HCT116 (cell line): ENCODE measurements at regions not wholly inside any gene's neighbourhood (a gene's known extent, or its start where the extent isn't known, plus 50 kb on each side); places are given as distances from the start of the nearest gene placed in this dataset.

Source experiments
- ELF1 ChIP-seq: IDR thresholded peaks from 2 replicates; pipeline ENCODE4 v1.6.1; 2012; ENCODE audit warnings: low read depth, borderline replicate concordance
- POLR2AphosphoS5 ChIP-seq: IDR thresholded peaks from 2 replicates; pipeline ENCODE4 v1.6.1; 2011; ENCODE audit warnings: mild to moderate bottlenecking, low read depth, low read length, moderate library complexity
- TF ChIP-seq, protein P1 (sequence below): IDR thresholded peaks from 2 replicates; pipeline ENCODE4 v1.6.1; 2012
- TF ChIP-seq, protein P2 (sequence below), 3 experiments: fragments of 200-600 bp in 1 of 3; sonication (generic) in 1 of 3; IDR thresholded peaks in 2 of 3; conservative IDR thresholded peaks in 1 of 3; 2 replicates each; pipeline ENCODE4 v1.5.1; 2012 to 2017; ENCODE audit warnings: low read depth in 2 of 3, low read length in 2 of 3, antibody characterized with exemption in 1 of 3, borderline replicate concordance in 1 of 3, control low read depth in 1 of 3, mild to moderate bottlenecking in 1 of 3, mixed read lengths in 1 of 3, mixed run types in 1 of 3, moderate library complexity in 1 of 3; ENCODE audit not compliant: insufficient read depth in 1 of 3

DNA sequence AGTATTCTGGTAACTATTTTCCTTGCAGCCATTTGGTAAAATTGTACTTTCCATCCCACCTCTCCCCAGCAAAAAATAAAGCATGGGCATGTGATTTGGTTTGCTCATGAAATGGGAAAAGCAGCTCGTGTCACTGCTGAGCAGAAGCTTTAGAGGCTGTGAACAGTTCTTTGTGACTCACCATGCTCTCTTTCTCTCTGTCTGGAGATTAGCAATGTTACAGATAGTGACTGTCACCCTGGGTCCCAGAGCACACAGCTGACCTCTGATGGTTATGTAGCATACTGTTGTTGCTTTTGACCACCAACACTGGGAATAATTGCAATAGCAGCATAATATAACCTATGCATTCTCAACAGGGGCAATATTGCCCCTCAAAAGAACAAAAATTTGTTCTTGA is 70.6 kb downstream of the RGS2 start:
- TF ChIP-seq, protein P1, sequence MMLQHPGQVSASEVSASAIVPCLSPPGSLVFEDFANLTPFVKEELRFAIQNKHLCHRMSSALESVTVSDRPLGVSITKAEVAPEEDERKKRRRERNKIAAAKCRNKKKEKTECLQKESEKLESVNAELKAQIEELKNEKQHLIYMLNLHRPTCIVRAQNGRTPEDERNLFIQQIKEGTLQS: no peak
- TF ChIP-seq, protein P2, sequence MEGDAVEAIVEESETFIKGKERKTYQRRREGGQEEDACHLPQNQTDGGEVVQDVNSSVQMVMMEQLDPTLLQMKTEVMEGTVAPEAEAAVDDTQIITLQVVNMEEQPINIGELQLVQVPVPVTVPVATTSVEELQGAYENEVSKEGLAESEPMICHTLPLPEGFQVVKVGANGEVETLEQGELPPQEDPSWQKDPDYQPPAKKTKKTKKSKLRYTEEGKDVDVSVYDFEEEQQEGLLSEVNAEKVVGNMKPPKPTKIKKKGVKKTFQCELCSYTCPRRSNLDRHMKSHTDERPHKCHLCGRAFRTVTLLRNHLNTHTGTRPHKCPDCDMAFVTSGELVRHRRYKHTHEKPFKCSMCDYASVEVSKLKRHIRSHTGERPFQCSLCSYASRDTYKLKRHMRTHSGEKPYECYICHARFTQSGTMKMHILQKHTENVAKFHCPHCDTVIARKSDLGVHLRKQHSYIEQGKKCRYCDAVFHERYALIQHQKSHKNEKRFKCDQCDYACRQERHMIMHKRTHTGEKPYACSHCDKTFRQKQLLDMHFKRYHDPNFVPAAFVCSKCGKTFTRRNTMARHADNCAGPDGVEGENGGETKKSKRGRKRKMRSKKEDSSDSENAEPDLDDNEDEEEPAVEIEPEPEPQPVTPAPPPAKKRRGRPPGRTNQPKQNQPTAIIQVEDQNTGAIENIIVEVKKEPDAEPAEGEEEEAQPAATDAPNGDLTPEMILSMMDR (IDR thresholded peaks at IDR 0.05 in 2 of 3, conservative IDR thresholded peaks at IDR 0.05 in 1 of 3; ENCODE audit: borderline replicate concordance in 1 of 3, insufficient read depth in 1 of 3, low read depth in 2 of 3, low read length in 2 of 3): no peak
- TF ChIP-seq POLR2AphosphoS5: no peak
- no peak for TF ChIP-seq ELF1
